GM18870 (cell line): ENCODE measurements at regions not wholly inside any gene's neighbourhood (a gene's known extent, or its start where the extent isn't known, plus 50 kb on each side); places are given as distances from the start of the nearest gene placed in this dataset.
"Not testable (repeated sequence)": the region's sequence is repeated elsewhere in the genome, so short reads cannot be mapped to it uniquely, and the experiment has no call there.

Experiments
- ATAC-seq: cut with Tn5 transposase; IDR thresholded peaks from one replicate; pipeline ENCODE4 v1.9.1; 2021; ENCODE audit warnings: moderate library complexity; ENCODE audit not compliant: unreplicated experiment

GRCh38 chr9:124124729-124125650 is 113.4 kb downstream of the LHX2 start:
- ATAC-seq: no peak

- no peak for ATAC-seq
These were observed 114.0 kb downstream of the LHX2 start for GRCh38 chr9:124125651-124125977.

DNA sequence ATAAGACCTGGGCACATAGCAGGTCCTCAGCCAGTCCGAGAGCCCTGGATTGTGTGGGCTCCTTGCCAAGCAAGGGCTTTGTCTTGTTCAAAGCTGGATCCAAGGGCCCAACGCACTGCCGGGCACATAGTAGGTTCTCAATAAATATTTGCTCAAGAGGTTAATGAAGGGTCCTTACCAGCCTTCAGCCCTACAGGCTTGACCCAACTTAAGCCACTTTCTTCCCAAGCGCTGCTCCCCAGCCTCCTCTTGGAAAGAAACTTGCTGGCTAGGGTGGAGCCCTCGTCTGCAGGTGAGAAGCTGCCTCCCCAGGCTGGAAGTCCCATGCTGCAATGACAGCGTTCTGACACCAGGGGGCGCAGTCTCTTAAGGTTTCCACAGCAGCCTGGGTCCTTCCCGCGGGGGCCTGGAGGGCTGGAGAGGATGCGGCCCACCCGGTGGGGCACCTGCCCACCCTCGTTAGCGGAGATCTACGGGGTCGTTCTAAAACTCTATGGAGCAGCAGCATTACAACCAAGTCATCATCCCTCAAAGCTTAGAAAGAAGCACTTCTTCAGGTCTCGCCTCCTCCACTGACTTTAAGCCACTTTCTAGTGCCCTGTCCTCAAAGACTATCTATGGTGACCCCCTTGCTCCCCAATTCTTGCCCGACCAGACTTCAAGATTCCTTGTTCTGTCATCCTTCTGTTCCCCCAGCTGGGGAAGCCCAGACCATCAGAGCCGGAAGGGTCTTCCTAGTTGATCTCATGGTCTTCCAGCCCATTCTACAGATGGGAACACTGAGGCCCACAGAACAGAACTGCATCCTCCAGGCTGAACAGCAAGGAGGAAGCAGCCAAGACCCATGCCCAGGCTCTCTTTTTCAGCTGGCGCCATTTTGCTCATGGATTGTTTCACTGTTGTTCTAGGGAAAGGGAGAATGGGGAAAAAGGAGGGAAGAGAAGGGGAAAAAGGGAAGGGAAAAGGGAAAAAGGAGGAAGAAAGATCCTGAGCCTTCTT is 115.4 kb downstream of the LHX2 start:
- no peak for ATAC-seq

DNA sequence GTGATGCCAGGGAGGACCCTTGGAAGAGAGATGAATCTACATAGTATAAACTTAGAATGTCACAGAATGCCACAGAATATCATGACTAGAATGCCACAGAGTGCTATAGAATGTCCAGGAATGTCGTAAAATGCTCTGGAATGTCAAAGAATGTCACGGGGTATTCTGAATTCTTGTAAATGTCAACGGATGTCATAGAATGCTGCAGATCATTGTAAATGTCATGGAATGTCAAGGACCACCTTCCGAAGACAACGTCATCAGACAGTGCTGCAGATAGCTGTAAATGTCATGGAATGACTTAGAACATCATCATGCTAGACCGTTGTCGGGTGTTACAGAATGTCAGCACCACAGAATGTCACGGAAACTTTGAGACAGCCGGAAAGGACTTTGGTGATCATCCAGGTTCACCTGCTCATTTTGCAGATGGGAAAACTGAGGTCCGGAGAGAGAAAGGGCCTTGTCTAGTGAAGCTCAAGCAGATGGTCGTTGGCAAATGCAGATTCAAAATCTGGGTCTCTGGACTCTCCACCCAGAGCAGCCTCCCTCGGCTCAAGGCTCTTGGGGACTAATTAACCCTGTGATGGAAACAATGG is 117.1 kb downstream of the LHX2 start:
- no peak for ATAC-seq

DNA sequence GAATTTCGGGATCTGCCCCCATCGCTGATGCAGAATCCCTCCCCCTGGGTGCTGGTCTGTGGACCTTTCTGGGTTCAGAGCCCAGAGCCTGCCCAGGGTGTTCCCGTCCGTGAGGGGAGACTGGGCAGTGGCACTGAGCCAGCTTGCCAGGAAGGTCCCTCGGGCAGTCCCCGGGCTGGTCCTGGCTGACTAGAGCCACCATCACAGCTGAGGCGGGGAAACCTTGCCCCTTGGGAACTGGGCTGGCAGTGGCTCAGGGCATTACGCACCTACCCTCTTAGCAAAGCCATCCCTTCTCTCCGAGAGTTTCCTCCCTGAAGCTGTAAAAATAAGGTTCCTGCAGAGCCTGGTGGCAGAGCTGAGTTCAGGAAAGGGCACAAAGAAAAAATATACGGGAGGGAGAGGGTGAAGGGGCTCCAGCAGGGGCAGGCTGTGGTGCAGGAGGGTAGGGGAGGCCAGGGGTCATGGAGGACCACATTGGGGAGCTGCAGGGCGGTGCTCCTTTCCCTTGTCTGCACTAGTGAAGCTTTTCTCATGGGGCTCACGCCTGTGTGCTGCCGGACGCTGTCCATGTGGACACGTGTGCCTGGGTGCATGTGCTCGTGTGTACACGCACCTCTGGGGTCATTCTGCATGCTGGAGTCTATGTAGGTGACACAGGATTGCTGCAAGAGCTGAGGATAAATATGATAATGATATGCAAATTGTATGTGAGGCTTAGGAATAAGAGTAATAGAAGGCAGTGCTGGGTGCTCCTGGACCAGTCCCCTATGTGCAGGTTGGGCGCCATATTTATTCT is 118.9 kb downstream of the LHX2 start:
- ATAC-seq: no peak

DNA sequence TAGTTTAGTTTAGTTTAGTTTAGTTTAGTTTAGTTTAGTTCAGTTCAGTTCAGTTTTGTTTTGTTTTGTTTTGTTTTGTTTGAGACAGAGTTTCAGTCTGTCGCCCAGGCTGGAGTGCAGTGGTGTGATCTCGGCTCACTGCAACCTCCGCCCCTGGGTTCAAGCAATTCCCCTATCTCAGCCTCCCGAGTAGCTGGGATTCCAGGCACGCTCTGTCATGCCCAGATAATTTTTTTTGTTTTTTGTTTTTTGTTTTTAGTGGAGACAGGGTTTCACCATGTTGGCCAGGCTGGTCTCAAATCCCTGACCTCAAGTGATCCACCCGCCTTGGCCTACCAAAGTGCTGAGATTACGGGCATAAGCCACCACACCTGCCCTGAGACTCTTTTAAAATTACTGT is 120.0 kb downstream of the LHX2 start:
- not testable (repeated sequence) for ATAC-seq

DNA sequence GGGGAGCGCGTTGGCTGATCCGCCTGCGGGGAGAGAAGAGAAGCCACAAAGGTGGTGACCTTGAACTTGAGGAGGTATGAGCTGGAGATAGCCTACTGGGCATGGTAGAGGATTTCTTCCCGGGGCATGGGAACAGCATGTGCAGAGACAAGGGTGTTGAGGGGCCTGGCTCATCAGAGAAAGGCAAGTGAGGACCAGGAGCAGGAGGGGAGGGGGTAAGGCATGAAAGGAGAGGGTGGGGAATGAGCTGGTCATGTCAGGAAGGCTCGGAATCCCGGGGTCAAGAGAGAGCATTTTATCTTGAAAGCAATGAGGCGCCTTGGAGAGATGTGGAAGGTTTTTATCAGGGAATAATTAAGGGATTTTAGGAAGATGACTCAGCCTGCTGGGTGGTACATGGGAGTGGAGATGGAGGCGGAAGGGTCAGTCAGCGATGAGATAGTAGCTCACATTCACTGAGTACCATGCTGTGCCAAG is 121.1 kb downstream of the LHX2 start:
- ATAC-seq: no peak

- no peak for ATAC-seq
These were observed 122.2 kb downstream of the LHX2 start for GRCh38 chr9:124133727-124134126.

GRCh38 chr9:124134526-124134925 is 123.0 kb downstream of the LHX2 start:
- no peak for ATAC-seq

DNA sequence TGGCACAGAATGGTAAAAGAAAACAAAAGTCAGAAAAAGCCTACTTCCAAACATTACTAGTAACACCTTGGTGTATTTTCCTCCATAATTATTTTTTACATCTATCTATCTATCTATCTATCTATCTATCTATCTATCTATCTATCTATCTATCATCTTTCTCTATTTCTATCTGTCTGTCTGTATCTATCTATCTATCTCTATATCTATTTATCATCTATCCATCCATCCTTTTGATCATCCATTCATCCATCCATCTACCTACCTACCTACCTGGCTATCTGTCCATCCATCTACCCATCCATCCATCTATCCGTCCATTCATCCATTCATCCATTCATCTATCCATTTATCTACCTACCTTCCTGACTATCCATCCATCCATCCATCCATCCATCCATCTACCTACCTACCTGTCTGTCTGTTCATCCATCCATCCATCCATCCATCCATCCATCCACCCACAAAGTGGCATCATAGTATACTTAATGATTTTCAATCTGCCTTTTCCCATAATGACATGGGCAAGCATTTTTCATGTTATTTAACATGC is 121.9 kb upstream of the NEK6 start:
- no peak for ATAC-seq

- peak; percentile 80 for ATAC-seq
These were observed 120.5 kb upstream of the NEK6 start for GRCh38 chr9:124137009-124137943.

DNA sequence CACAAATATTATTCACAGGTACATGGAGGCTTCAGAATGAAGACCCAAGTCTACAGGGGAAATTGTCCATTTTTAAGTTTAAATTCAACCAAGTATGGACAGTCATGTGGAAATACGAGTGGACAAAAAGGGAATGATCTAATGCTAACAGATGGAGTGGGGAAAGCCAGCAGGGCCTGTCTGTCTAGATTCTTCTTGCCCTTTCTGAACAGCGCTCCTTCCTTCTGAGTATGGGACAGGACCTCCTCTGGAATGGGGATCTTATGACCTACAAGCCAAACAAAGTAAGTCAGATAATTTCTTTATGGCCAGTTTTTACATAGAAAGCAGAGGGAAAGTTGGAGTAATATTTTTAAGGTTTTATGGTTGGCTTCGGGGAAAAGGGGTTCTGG is 119.8 kb upstream of the NEK6 start:
- ATAC-seq: peak; percentile 6

GRCh38 chr9:124139001-124139400 is 118.7 kb upstream of the NEK6 start:
- no peak for ATAC-seq

GRCh38 chr9:124140941-124141568 is 116.7 kb upstream of the NEK6 start:
- ATAC-seq: no peak

GRCh38 chr9:124144561-124145123 is 113.1 kb upstream of the NEK6 start:
- ATAC-seq: not testable (repeated sequence)

DNA sequence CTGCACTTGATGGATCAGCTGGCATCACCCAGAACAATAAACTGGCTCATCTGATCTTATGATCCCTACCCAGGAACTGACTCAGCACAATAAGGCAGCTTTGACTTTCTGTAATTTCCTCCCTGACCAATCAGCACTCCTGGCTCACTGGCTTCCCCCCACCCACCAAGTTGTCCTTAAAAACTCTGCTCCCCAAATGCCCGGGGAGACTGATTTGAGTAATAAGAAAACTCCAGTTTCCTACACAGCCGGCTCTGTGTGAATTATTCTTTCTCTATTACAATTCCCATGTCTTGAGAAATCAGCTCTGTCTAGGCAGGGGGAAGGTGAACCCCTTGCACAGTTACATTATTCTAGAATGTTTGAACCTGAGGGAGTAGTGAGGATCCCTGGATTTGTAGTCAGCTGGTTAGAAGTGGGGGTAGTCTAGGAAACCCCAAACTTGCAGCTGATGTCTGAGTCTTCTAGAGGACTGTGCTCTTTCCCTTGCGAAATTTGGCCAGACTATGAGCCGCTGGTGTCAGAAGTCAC is 111.7 kb upstream of the NEK6 start:
- ATAC-seq: no peak

DNA sequence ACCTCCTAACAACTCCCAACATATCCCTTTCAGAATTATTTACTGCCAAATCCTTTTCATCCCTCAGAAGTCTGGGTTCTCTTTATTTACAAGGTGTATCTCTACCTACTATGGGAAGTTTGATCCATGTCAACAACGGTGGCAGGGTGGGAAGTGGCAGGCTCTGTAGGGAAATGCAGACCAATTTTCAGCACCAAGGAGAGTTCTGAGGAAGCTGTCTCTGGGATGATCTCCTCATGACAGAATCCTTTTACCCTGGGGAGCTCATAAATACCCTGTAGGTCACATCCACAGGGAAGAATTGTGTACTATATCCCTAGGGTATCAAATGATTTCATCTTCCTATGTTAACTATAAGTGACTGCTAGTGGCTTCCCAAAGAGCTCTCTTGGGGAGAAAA is 107.8 kb upstream of the NEK6 start:
- ATAC-seq: no peak

DNA sequence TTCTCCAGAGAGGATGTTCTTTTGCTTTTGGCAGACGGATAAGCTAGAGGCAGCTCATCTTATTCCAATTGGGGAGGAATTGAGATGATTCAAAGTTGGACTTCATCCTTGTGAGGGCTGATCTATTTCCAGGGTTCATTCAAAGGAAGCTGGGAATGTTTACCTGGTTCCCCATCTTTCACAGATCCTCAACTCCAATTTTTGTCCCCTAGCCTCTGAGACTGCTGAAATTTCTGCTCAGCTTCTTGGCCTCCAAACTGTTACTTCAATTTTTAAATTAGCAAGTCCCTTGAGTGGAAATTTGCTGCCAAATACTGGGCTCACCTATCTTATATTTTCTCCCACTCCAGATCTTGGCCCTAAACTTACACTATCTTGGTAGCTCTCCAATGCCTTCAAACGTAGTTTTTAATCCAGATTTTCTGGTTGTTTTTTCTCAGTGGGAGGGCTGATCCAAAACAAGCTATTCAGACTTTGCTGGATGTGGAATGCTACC is 93.9 kb upstream of the NEK6 start:
- ATAC-seq: no peak
